GM19238 (cell line): ENCODE measurements at regions not wholly inside any gene's neighbourhood (a gene's known extent, or its start where the extent isn't known, plus 50 kb on each side); places are given as distances from the start of the nearest gene placed in this dataset.
"Not testable (repeated sequence)": the region's sequence is repeated elsewhere in the genome, so short reads cannot be mapped to it uniquely, and the experiment has no call there.

Experiments used
- DNase-seq: peaks from one replicate; pipeline ENCODE4 v3.0.0; 2011; ENCODE audit warnings: low spot score; ENCODE audit not compliant: insufficient read length

- peak; percentile 93 for DNase-seq
Observed at GRCh38 chr17:47066841-47067682, 88.0 kb upstream of the RPRML start.

- no peak for DNase-seq
Observed at GRCh38 chr17:47066095-47066494, 87.0 kb upstream of the RPRML start.

- no peak for DNase-seq
Observed at GRCh38 chr17:47064684-47065083, 85.6 kb upstream of the RPRML start.

GRCh38 chr17:47063475-47063874, 84.4 kb upstream of the RPRML start:
- no peak for DNase-seq

GRCh38 chr17:47062851-47063250, 83.8 kb upstream of the RPRML start:
- DNase-seq, result not testable (repeated sequence)

GRCh38 chr17:47060005-47060404, 81.0 kb upstream of the RPRML start:
- DNase-seq, result not testable (repeated sequence)

- no peak for DNase-seq
Observed at GRCh38 chr17:47057830-47058229, 78.8 kb upstream of the RPRML start.

GRCh38 chr17:47057279-47057678, 78.2 kb upstream of the RPRML start:
- DNase-seq, result not testable (repeated sequence)

GRCh38 chr17:47056687-47057086, 77.6 kb upstream of the RPRML start:
- not testable (repeated sequence) for DNase-seq
